Daoy (cell line): ENCODE measurements at regions not wholly inside any gene's neighbourhood (a gene's known extent, or its start where the extent isn't known, plus 50 kb on each side); places are given as distances from the start of the nearest gene placed in this dataset.
"Not testable (repeated sequence)": the region's sequence is repeated elsewhere in the genome, so short reads cannot be mapped to it uniquely, and the experiment has no call there.

Experiments
- DNase-seq: peaks from one replicate; pipeline ENCODE4 v3.0.0-alpha.2; 2015; ENCODE audit warnings: low read depth

- no peak for DNase-seq
Measured at GRCh38 chr10:109405338-109405737, 518.0 kb downstream of the XPNPEP1 start.

GRCh38 chr10:109403551-109403950, 519.8 kb downstream of the XPNPEP1 start:
- DNase-seq, result no peak

DNA sequence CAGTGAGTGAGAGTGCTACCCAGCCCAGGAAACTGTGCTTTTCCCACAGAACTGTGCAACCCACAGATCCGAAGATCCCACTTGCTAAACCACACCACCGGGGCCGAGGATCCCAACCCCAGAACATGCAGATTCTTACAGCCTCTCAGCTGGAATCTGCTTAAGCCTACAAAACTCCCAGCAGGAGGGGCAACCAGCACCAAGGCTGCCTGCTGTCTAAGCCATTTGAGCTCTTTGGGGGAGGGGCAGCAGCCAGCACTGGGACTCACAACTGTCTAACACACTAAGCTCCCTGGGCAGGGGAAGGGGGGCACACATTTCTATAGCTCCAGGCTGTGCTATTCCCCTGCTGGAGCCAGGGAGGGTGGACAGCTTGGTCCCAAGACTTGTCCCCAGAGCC, 529.9 kb downstream of the XPNPEP1 start:
- DNase-seq, result no peak

DNA sequence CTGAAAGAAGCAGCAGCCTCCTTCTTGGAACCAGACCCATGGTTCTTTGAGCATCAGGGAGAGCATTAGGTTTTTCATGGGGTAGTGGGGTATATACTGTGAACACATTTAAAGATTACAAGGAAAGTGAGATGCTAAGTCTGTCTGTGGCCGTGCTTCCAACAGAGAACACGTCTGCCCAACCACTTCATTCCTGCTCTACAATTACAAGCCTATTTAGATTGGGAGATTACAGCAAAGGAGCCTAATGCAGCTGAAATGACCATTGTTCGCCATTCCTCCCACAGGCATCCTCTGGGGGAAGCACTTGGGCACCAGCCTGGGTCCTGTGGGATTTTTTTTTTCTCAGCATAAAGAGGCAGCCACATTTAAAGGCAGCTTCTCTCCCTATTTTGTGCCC, 536.4 kb downstream of the XPNPEP1 start:
- DNase-seq, result no peak

DNA sequence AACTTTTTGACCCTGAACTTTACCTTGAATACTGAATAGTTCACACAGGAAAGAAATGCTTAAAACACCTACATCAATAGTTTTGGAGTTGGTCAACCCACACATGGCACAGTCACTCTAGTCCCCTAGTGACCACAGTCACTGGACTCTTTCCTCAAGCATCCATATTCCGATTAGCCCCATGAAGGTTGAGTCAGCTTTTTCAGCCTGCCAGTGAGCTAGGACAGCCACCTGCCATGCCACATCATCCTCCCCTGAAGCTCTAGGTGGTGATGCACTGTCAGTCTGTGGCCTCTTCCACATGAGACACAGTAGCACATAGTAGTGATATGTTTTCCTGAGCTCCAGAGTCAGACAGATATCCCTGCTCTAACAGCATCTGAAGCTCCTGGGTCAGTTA, 537.2 kb downstream of the XPNPEP1 start:
- no peak for DNase-seq

DNA sequence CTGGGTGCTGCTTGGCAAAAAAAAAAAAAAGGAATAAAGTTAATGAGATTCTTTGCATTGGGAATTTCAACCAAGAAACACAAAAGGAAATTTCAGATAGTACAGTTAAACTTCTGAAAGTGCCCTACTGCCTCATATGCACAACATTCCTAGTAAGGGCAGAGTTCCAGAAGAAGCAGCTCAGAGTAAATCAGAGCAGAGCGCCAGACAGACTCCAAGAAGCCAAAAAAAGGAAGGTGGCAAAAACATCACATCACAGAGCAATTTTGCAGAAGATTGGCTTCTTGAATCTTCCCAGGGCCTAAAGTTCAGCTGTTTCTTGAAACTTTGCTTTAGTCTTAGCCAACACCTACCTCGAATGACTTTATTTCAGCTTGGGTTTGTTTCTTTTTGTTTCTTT, 544.1 kb downstream of the XPNPEP1 start:
- no peak for DNase-seq

GRCh38 chr10:109374215-109374614, 549.1 kb downstream of the XPNPEP1 start:
- no peak for DNase-seq

- no peak for DNase-seq
Measured at GRCh38 chr10:109359316-109359715, 564.0 kb downstream of the XPNPEP1 start.

DNA sequence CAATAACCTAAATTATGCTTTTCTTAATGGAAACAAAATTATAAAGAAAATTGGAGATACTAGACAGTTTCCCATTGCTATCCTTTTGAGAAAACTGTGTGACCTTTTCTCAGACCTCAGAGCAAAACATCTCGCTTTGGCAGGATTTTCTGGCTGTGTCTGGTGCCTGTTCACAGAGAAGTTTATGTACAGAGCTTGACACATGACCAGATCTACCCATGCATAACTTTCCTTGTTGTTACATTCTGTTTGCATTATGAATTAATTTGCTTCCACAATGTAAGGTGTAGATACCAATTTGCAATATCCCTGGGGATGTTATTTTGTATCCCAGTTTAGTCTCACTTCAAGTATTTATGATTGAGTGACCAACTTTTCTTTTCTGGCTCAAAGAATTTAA, 565.0 kb downstream of the XPNPEP1 start:
- no peak for DNase-seq

GRCh38 chr10:109348324-109348723, 575.0 kb downstream of the XPNPEP1 start:
- no peak for DNase-seq

DNA sequence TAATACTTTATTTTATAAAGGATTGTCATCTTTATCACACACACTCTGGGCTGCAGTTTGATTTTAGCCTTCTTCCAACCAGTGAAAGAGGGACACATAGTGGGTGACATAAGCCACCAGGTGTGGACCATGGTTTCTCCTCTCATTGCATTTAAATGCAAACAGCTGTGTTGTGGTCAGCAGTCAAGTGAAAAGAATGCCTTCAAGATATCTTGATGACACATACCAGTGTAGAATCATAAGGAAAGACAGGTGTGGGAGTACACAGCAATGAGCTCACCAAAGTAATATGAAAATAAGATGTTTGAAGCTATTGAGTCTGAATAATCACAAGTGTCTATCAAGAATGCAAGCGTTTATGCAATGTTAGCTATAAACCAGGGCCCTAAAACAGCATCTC, 580.0 kb downstream of the XPNPEP1 start:
- no peak for DNase-seq

DNA sequence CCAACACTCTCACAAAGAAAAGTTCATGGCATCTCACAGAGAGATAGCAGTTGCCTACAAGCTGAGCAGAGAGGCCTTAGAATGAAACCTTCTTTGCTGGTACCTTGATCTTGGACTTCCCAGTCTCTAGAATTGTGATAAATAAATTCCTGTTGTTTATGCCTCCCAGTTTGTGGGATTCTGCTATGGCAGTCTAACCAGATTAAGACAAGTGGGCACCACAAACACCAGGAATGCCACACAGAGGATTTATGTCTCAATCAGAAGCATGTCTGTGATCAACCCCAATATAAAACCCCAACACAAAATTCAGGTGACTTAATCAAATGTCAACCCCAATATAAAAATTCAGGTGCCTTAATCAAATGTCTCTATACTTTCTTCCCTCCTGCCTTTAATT, 581.3 kb downstream of the XPNPEP1 start:
- DNase-seq, result no peak

GRCh38 chr10:109328001-109328400, 595.3 kb downstream of the XPNPEP1 start:
- DNase-seq, result no peak

DNA sequence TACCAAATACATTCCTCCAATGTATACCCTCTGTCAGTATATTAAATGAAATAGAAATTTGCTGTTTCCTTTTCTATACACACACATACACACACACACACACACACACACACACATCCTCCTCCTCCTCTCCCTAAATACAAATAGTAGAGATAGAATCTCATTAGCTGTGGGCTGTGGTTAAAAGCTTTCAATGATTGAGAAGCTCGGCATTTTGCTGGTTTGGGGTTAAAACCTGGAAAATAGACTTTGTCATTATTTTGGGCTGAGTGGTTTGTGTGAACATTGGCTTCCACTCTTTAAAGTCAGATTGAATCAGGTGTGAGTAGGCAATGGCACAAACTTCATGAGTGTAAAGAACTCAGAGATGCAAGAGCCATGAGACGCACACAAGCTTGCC, 596.0 kb downstream of the XPNPEP1 start:
- DNase-seq, result no peak

DNA sequence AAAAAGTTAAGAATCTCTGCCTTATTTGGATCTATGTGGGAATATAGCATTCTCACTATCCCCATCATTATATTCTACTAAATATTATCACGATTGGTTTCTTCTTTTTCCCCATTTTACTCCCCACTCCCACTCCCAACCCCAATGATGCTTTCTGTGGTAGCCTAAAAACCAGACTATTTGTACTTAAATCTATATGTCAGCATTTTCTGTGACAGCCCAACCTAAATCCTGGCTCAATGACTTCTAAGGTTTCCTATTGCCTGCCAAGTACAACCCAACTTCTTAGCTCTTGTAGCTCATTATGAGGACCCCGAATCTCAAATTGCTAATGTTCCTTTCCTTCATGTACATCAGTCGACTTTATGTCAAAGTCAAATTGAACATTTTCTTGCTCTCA, 598.6 kb downstream of the XPNPEP1 start:
- no peak for DNase-seq

DNA sequence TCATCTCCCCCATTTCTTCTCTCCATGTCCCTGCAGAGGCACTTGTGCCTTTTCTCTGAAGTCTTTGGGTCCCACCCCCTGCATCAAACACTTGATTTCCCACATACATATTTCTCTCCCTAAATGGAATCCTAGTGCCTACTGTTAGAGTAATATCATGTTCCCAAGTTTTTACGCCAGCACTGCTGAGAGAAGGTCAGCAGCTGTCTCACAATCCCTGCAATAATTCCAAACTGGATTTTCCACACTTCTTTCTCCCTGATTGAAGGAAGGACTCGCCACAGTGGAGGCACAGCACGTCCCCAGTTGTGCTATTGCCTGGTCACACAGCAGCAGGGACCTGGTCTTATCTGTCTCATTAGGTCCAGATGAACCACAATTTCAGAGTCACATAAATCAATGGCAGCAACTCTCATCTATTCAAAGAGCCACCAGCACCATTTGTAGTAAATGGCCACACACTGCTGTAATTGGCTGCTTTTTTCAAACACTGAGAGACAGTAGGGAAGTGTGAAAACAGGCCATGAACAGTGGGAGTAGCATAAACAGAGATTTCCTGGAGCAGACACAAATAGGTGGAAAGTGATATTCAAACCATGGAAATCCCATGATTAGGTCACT, 605.5 kb downstream of the XPNPEP1 start:
- DNase-seq, result no peak

GRCh38 chr10:109314016-109314415, 609.3 kb downstream of the XPNPEP1 start:
- not testable (repeated sequence) for DNase-seq

GRCh38 chr10:109312555-109312954, 610.8 kb downstream of the XPNPEP1 start:
- not testable (repeated sequence) for DNase-seq

DNA sequence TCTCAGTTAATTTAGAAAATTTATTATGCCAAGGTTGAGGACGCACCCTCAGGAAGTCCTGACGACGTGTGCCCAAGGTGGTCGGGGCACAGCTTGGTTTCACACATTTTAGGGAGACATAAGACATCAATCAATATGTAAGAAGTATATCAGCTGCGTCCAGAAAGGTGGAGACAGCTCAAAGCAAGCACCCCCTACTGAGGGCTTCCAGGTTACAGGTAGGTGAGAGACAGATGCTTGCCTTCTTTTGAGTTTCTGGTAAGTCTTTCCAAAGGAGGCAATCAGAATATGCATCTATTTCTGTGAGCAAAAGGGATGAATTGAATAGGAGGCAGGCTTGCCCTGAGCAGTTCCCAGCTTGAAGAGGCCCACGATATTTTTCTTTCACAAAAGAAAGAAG, 614.3 kb downstream of the XPNPEP1 start:
- DNase-seq, result no peak

DNA sequence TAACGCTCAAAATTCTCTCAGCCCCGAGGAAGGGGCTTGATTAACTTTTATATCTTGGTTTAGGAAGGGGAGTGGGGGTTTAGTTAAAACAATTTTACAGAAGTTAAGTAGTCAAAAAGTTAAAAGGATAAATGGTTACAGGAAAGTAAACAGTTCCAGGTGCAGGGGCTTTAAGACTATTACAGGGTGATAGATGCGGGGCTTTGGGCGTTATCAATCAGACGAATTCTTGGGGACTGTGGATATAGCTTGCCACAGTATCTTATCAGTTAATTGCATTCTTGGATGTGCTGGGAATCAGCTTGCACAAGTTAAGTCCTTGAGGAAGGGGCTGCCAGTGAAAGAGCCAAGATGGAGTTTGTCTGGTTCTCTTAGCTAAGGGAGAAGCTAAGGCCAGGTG, 616.2 kb downstream of the XPNPEP1 start:
- DNase-seq, result not testable (repeated sequence)

DNA sequence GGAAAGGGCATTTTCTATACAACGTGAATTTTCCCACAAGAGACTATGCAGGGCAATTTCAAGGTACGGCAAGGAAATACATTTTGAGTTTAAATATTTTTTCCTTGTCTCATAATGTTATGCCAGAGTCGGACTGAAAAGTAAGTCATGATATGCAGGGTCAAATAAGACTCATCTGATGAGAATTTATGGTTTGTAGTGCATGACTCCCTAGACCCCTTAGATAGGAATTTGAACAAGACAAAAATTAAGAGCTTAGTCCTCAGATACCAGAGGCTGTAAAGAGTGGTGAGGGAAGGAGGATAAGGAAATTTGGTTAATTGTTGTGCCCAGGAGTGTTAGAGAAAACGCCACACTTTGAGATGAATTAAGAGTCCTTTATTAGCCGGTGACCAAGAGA, 616.6 kb downstream of the XPNPEP1 start:
- DNase-seq, result no peak

DNA sequence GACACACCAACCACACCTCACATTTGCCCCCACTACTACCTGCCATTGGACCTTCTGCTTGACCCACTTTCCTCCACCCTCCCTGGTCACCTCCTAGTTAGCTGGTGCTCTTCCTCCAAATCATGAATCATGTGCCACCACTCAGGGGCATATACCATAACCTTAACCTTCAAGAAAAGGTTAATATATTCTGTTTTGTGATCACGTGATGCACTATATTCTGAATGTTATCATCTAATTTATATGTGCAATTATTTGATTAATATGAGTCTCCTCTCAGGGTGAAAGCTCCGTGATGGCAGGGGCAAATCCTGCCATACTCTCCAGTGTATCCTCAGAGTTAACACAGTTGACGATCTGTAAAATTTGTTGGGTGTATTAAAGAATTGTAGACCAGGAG, 635.5 kb downstream of the XPNPEP1 start:
- no peak for DNase-seq

DNA sequence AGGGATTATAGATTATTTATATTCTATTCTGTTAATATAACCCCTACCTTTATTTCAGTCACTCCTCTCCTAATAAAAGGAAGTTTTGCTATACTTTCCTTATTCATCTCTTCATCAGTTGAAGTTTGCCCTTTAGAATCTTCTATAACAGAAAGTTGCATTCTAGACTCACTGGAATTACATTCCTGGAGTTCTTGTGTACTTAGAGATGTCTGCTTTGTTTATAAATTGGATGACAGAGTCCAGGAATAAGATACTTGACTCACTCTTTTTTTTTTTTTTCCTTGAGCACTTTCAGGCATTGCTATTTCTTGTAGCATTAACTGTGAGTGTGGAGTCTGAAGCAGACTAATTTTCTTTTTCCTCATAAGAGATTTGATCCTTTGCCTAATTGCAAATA, 640.8 kb downstream of the XPNPEP1 start:
- no peak for DNase-seq

GRCh38 chr10:109281347-109281746, 642.0 kb downstream of the XPNPEP1 start:
- DNase-seq, result no peak

- no peak for DNase-seq
Measured at GRCh38 chr10:109280837-109281236, 642.5 kb downstream of the XPNPEP1 start.
